GM12878 (cell line): ENCODE measurements at regions not wholly inside any gene's neighbourhood (a gene's known extent, or its start where the extent isn't known, plus 50 kb on each side); places are given as distances from the start of the nearest gene placed in this dataset.

ENCODE experiments used
- CHD2 ChIP-seq: IDR thresholded peaks from 2 replicates; pipeline ENCODE4 v1.6.1; 2011; ENCODE audit warnings: low read depth, low read length, improper control_type of control experiment, borderline replicate concordance
- CTCF ChIP-seq, 3 experiments: IDR thresholded peaks in 2 of 3; conservative IDR thresholded peaks in 1 of 3; 2 replicates each; pipeline ENCODE4 v1.5.1; 2011; ENCODE audit warnings: low read depth in 3 of 3, low read length in 3 of 3, mild to moderate bottlenecking in 3 of 3, control low read depth in 2 of 3, moderate library complexity in 2 of 3, inconsistent platforms in 1 of 3, mixed read lengths in 1 of 3; ENCODE audit not compliant: control insufficient read depth in 2 of 3, insufficient read depth in 1 of 3; ENCODE audit errors: extremely low read depth in 1 of 3
- DPF2 ChIP-seq: fragments of 450-650 bp; IDR thresholded peaks from 2 replicates; pipeline ENCODE4 v1.6.1; 2017; ENCODE audit warnings: mild to moderate bottlenecking
- EED ChIP-seq: sonication (generic); IDR thresholded peaks from 2 replicates; pipeline ENCODE4 v1.6.1; 2016; ENCODE audit warnings: antibody characterized with exemption, low read depth
- FOXK2 ChIP-seq: fragments of 450-650 bp; IDR thresholded peaks from 2 replicates; pipeline ENCODE4 v1.6.1; 2017; ENCODE audit warnings: mild to moderate bottlenecking, moderate library complexity
- IRF5 ChIP-seq: fragments of 450-650 bp; IDR thresholded peaks from 2 replicates; pipeline ENCODE4 v1.6.1; 2017; ENCODE audit warnings: borderline replicate concordance
- MYC ChIP-seq: IDR thresholded peaks from 2 replicates; pipeline ENCODE4 v1.6.1; 2011; ENCODE audit warnings: mild to moderate bottlenecking, low read length, moderate library complexity, inconsistent platforms; ENCODE audit not compliant: insufficient read depth, insufficient replicate concordance, insufficient read length, severe bottlenecking
- POLR2A ChIP-seq: IDR thresholded peaks from 2 replicates; pipeline ENCODE4 v1.6.1; 2011; ENCODE audit warnings: low read depth, mild to moderate bottlenecking, low read length
- RAD21 ChIP-seq: IDR thresholded peaks from 2 replicates; pipeline ENCODE4 v1.6.1; 2011; ENCODE audit warnings: mild to moderate bottlenecking, low read depth, low read length, moderate library complexity; ENCODE audit not compliant: insufficient read depth
- RFX5 ChIP-seq: IDR thresholded peaks from 2 replicates; pipeline ENCODE4 v1.6.1; 2011; ENCODE audit warnings: low read depth, low read length, improper control_type of control experiment
- USF1 ChIP-seq: IDR thresholded peaks from 2 replicates; pipeline ENCODE4 v1.6.1; 2011; ENCODE audit warnings: borderline replicate concordance, low read depth, mild to moderate bottlenecking, moderate library complexity, mixed read lengths, low read length; ENCODE audit not compliant: insufficient read depth; ENCODE audit errors: extremely low read length
- YY1 ChIP-seq: IDR thresholded peaks from 2 replicates; pipeline ENCODE4 v1.6.1; 2011; ENCODE audit warnings: low read depth, mild to moderate bottlenecking, low read length

- TF ChIP-seq RAD21 (no peak), IRF5 (no peak), CTCF (IDR thresholded peaks at IDR 0.05 in 2 of 3, conservative IDR thresholded peaks at IDR 0.05 in 1 of 3; ENCODE audit: control insufficient read depth in 2 of 3, extremely low read depth in 1 of 3, insufficient read depth in 1 of 3, low read depth in 3 of 3, low read length in 3 of 3) (no peak), USF1 (no peak), FOXK2 (no peak), POLR2A (no peak), CHD2 (no peak), EED (no peak), YY1 (no peak), DPF2 (no peak), MYC (no peak), RFX5 (no peak)
Observed at GRCh38 chr13:60331249-60332012, 65.6 kb upstream of the TDRD3 start.
